ENCODE measurements at regions not wholly inside any gene's neighbourhood (a gene's known extent, or its start where the extent isn't known, plus 50 kb on each side); places are given as distances from the start of the nearest gene placed in this dataset.

GRCh38 chr18:47415881-47416280 is 164.4 kb upstream of the SKOR2 start:
- no peak for FAIRE-seq
- Histone ChIP-seq H3K27me3 (ENCODE audit: control insufficient read depth in 1 of 2, insufficient read depth in 2 of 2, low read length in 2 of 2) (peaks cover 0 to 12% of the 10 kb centered on the region in 2 experiments; a peak in 3 of 5 replicates), H3K4me3 (replicated peaks in 1 of 3; ENCODE audit: insufficient read depth in 1 of 3, low read depth in 2 of 3, low read length in 3 of 3) (no peak overlapping the region), H3K27ac (ENCODE audit: extremely low read length, insufficient read depth, low read length) (no peak overlapping the region), H4K20me1 (ENCODE audit: insufficient read depth, low read length) (no peaks in the 10 kb centered on the region), H3K9me3 (ENCODE audit: low read length) (no peaks in the 10 kb centered on the region), H3K79me2 (ENCODE audit: insufficient read depth, low read length) (no peaks in the 10 kb centered on the region), H3K36me3 (replicated peaks in 1 of 2; ENCODE audit: control insufficient read depth in 1 of 2, insufficient read depth in 2 of 2, low read length in 2 of 2) (no peaks in the 10 kb centered on the region), H2AFZ (ENCODE audit: low read length) (no peak overlapping the region), H3K4me1 (ENCODE audit: insufficient read depth, low read length) (no peaks in the 10 kb centered on the region), H3K9ac (ENCODE audit: insufficient read depth, low read depth, low read length) (no peak overlapping the region), H3K4me2 (ENCODE audit: low read depth, low read length) (no peak overlapping the region)
- no peak for ATAC-seq
- intact Hi-C loops (cut with micrococcal nuclease; ENCODE audit: unreplicated experiment): no loop called here
- POLR2A ChIA-PET: no interaction called here
- CTCF ChIA-PET (ENCODE audit: low intra/inter-chr PET ratio, low total read pairs): no interaction called here
- DNase-seq (ENCODE audit: low spot score): no peak
- in situ Hi-C loops (cut with HindIII; ENCODE audit: extremely low pct_ligation_motif_present, low pct_unique_long_range_greater_than_20kb): no loop called here
- no TSS peak for BruUV-seq (replicated peaks)
- TF ChIP-seq MYNN (CRISPR knock-in tag; IDR thresholded peaks at IDR 0.05; ENCODE audit: low read depth) (no peak), TAF1 (CRISPR knock-in tag; IDR thresholded peaks at IDR 0.05) (no peak), ZBTB44 (CRISPR knock-in tag; IDR thresholded peaks at IDR 0.05) (no peak), TIGD3 (CRISPR knock-in tag; IDR thresholded peaks at IDR 0.05; ENCODE audit: borderline replicate concordance) (no peak), ZSCAN30 (CRISPR knock-in tag; IDR thresholded peaks at IDR 0.05) (no peak), NR2F2 (IDR thresholded peaks at IDR 0.05; ENCODE audit: borderline replicate concordance, low read depth) (no peak), SRSF9 (IDR thresholded peaks at IDR 0.05; ENCODE audit: borderline replicate concordance, insufficient read depth, low read depth, low read length, poor library complexity, severe bottlenecking) (no peak), AKAP8 (CRISPR knock-in tag; IDR thresholded peaks at IDR 0.05) (no peak)
- TF ChIP-seq, protein P1, sequence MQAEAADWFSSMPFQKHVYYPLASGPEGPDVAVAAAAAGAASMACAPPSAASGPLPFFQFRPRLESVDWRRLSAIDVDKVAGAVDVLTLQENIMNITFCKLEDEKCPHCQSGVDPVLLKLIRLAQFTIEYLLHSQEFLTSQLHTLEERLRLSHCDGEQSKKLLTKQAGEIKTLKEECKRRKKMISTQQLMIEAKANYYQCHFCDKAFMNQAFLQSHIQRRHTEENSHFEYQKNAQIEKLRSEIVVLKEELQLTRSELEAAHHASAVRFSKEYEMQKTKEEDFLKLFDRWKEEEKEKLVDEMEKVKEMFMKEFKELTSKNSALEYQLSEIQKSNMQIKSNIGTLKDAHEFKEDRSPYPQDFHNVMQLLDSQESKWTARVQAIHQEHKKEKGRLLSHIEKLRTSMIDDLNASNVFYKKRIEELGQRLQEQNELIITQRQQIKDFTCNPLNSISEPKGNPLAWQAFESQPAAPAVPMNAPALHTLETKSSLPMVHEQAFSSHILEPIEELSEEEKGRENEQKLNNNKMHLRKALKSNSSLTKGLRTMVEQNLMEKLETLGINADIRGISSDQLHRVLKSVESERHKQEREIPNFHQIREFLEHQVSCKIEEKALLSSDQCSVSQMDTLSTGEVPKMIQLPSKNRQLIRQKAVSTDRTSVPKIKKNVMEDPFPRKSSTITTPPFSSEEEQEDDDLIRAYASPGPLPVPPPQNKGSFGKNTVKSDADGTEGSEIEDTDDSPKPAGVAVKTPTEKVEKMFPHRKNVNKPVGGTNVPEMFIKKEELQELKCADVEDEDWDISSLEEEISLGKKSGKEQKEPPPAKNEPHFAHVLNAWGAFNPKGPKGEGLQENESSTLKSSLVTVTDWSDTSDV (CRISPR knock-in tag; IDR thresholded peaks at IDR 0.05): no peak
- TF ChIP-seq, protein P2, sequence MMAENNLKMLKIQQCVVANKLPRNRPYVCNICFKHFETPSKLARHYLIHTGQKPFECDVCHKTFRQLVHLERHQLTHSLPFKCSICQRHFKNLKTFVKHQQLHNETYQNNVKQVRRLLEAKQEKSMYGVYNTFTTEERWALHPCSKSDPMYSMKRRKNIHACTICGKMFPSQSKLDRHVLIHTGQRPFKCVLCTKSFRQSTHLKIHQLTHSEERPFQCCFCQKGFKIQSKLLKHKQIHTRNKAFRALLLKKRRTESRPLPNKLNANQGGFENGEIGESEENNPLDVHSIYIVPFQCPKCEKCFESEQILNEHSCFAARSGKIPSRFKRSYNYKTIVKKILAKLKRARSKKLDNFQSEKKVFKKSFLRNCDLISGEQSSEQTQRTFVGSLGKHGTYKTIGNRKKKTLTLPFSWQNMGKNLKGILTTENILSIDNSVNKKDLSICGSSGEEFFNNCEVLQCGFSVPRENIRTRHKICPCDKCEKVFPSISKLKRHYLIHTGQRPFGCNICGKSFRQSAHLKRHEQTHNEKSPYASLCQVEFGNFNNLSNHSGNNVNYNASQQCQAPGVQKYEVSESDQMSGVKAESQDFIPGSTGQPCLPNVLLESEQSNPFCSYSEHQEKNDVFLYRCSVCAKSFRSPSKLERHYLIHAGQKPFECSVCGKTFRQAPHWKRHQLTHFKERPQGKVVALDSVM (CRISPR knock-in tag; IDR thresholded peaks at IDR 0.05): no peak
- WGBS (ENCODE audit: low lambda C conversion rate): 3% methylated on average over 4 of the region's 4 CpGs
